GM18499 (cell line): ENCODE measurements at regions not wholly inside any gene's neighbourhood (a gene's known extent, or its start where the extent isn't known, plus 50 kb on each side); places are given as distances from the start of the nearest gene placed in this dataset.

Experiments
- ATAC-seq: cut with Tn5 transposase; IDR thresholded peaks from one replicate; pipeline ENCODE4 v1.9.1; 2021; ENCODE audit warnings: moderate number of reproducible peaks; ENCODE audit not compliant: insufficient read depth, unreplicated experiment

- ATAC-seq, result no peak
Observed at GRCh38 chr12:41983394-41983793, 161.3 kb downstream of the GXYLT1 start.

GRCh38 chr12:41981758-41982157 is 162.9 kb downstream of the GXYLT1 start:
- no peak for ATAC-seq

- no peak for ATAC-seq
Observed at GRCh38 chr12:41981013-41981412, 163.7 kb downstream of the GXYLT1 start.

GRCh38 chr12:41980390-41980789 is 164.3 kb downstream of the GXYLT1 start:
- no peak for ATAC-seq

- ATAC-seq, result no peak
Observed at GRCh38 chr12:41979574-41979973, 165.1 kb downstream of the GXYLT1 start.

- ATAC-seq, result no peak
Observed at GRCh38 chr12:41972598-41972997, 172.1 kb downstream of the GXYLT1 start.

- ATAC-seq, result no peak
Observed at GRCh38 chr12:41972196-41972595, 172.5 kb downstream of the GXYLT1 start.

GRCh38 chr12:41970744-41971143 is 173.9 kb downstream of the GXYLT1 start:
- no peak for ATAC-seq

GRCh38 chr12:41968599-41968998 is 176.1 kb downstream of the GXYLT1 start:
- no peak for ATAC-seq

- no peak for ATAC-seq
Observed at GRCh38 chr12:41967668-41968500, 176.8 kb downstream of the GXYLT1 start.

- no peak for ATAC-seq
Observed at GRCh38 chr12:41966916-41967315, 177.8 kb downstream of the GXYLT1 start.

- ATAC-seq, result no peak
Observed at GRCh38 chr12:41966001-41966400, 178.7 kb downstream of the GXYLT1 start.

- ATAC-seq, result no peak
Observed at GRCh38 chr12:41963398-41963797, 181.3 kb downstream of the GXYLT1 start.

- ATAC-seq, result no peak
Observed at GRCh38 chr12:41962171-41962572, 182.5 kb downstream of the GXYLT1 start.

GRCh38 chr12:41959271-41959670 is 185.4 kb downstream of the GXYLT1 start:
- ATAC-seq, result no peak

GRCh38 chr12:41956353-41956752 is 188.3 kb downstream of the GXYLT1 start:
- no peak for ATAC-seq

GRCh38 chr12:41950455-41950854 is 194.2 kb downstream of the GXYLT1 start:
- ATAC-seq, result no peak

GRCh38 chr12:41946106-41946505 is 198.6 kb downstream of the GXYLT1 start:
- no peak for ATAC-seq

- no peak for ATAC-seq
Observed at GRCh38 chr12:41944216-41944615, 200.5 kb downstream of the GXYLT1 start.

GRCh38 chr12:41943671-41944070 is 201.0 kb downstream of the GXYLT1 start:
- no peak for ATAC-seq

- no peak for ATAC-seq
Observed at GRCh38 chr12:41942354-41942753, 202.3 kb downstream of the GXYLT1 start.

GRCh38 chr12:41941079-41941478 is 203.6 kb downstream of the GXYLT1 start:
- ATAC-seq, result no peak
